ENCODE measurements at regions not wholly inside any gene's neighbourhood (a gene's known extent, or its start where the extent isn't known, plus 50 kb on each side); places are given as distances from the start of the nearest gene placed in this dataset.

- DNase-seq (ENCODE audit: low spot score) (no peak), ATAC-seq (ENCODE audit: low read depth) (no peak)
- Histone ChIP-seq H3K27ac (ENCODE audit: poor library complexity, severe bottlenecking) (no peak overlapping the region), H3K36me3 (ENCODE audit: low read depth) (no peaks in the 10 kb centered on the region), H3K27me3 (ENCODE audit: insufficient read depth, poor library complexity, severe bottlenecking) (no peaks in the 10 kb centered on the region), H3K4me3 (ENCODE audit: severe bottlenecking) (no peak overlapping the region), H3K4me1 (ENCODE audit: insufficient read depth, poor library complexity, severe bottlenecking) (no peaks in the 10 kb centered on the region), H3K9me3 (ENCODE audit: severe bottlenecking) (no peaks in the 10 kb centered on the region)
- no peak for TF ChIP-seq CTCF (IDR thresholded peaks at IDR 0.05; ENCODE audit: poor library complexity, severe bottlenecking)
These were observed 50.1 kb upstream of the PJA1 start for GRCh38 chrX:69215161-69215875.
